AG04450 (cell line): ENCODE measurements at regions not wholly inside any gene's neighbourhood (a gene's known extent, or its start where the extent isn't known, plus 50 kb on each side); places are given as distances from the start of the nearest gene placed in this dataset. TPM values are rescaled to one million over a fixed set of nuclear protein-coding genes. Genes with fewer than 3 reads are reported as not detected.

ENCODE experiments used
- CTCF ChIA-PET: fragments of 300-600, 350-600 bp; formaldehyde crosslinking; extraction: SDS; loops from one replicate; lab custom pipeline; 2022; ENCODE audit warnings: antibody characterized with exemption, inconsistent platforms; lab: Charles Lee
- POLR2A ChIA-PET: fragments of 350-600 bp; formaldehyde crosslinking; extraction: SDS; loops from one replicate; lab custom pipeline; 2021; ENCODE audit warnings: antibody characterized with exemption, inconsistent platforms; lab: Yijun Ruan, JAX
- DNase-seq: peaks from one replicate; pipeline ENCODE4 v3.0.0-alpha.2; 2011; ENCODE audit warnings: low read depth, low spot score
- H3K27ac ChIP-seq: one replicate; pipeline ENCODE4 v1.5.1; 2012; ENCODE audit warnings: low read depth, low read length, control low read depth
- H3K27me3 ChIP-seq: one replicate; pipeline ENCODE4 v1.6.0; 2012; ENCODE audit warnings: low read length; ENCODE audit not compliant: control insufficient read depth, insufficient read depth
- H3K4me3 ChIP-seq: 2 replicates; pipeline ENCODE4 v1.5.1; 2011; ENCODE audit warnings: mild to moderate bottlenecking, low read depth, low read length, control low read depth
- H3K9me3 ChIP-seq: 2 replicates; pipeline ENCODE4 v1.5.1; 2012; ENCODE audit warnings: low read length; ENCODE audit not compliant: control insufficient read depth, insufficient read depth
- small RNA-seq: library from RNA; depleted of rRNA; stranded (forward); fragments of <200 nt; gene quantifications from one replicate; pipeline ENCODE3, GENCODE V24; 2012; ENCODE audit warnings: low read depth; ENCODE audit not compliant: insufficient read length
- TF ChIP-seq, protein P1 (sequence below): IDR thresholded peaks from 2 replicates; pipeline ENCODE4 v1.5.1; 2011; ENCODE audit warnings: low read depth, low read length, control low read depth, inconsistent platforms

DNA sequence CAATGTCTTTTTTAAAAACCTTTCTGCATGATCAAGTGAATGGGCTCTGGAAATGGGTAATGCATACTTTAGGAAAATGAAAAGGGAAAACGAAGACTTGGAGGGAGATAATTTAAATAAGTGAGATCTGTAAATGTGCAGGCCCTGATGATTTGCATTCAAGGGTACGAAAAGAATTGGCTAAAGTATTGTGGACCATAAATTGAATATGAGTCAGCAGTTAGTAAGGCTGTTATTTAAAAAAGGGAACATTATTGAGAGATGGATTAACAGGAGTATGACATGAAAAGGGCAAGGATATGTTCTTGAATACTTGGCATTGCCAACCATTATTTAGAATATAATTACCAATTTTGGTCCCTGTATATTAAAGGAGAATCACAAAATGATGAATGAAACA is 125.5 kb downstream of the GPAT3 start:
- ChIA-PET POLR2A (no interaction called here), CTCF (no interaction called here)
- H3K4me3 ChIP-seq, result no peak overlapping the region
- TF ChIP-seq, protein P1, sequence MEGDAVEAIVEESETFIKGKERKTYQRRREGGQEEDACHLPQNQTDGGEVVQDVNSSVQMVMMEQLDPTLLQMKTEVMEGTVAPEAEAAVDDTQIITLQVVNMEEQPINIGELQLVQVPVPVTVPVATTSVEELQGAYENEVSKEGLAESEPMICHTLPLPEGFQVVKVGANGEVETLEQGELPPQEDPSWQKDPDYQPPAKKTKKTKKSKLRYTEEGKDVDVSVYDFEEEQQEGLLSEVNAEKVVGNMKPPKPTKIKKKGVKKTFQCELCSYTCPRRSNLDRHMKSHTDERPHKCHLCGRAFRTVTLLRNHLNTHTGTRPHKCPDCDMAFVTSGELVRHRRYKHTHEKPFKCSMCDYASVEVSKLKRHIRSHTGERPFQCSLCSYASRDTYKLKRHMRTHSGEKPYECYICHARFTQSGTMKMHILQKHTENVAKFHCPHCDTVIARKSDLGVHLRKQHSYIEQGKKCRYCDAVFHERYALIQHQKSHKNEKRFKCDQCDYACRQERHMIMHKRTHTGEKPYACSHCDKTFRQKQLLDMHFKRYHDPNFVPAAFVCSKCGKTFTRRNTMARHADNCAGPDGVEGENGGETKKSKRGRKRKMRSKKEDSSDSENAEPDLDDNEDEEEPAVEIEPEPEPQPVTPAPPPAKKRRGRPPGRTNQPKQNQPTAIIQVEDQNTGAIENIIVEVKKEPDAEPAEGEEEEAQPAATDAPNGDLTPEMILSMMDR, result no peak
- H3K27ac ChIP-seq, result no peak overlapping the region
- H3K9me3 ChIP-seq, result no peaks in the 10 kb centered on the region
- DNase-seq, result no peak
- peaks cover under 1% of the 10 kb centered on the region for H3K27me3 ChIP-seq

DNA sequence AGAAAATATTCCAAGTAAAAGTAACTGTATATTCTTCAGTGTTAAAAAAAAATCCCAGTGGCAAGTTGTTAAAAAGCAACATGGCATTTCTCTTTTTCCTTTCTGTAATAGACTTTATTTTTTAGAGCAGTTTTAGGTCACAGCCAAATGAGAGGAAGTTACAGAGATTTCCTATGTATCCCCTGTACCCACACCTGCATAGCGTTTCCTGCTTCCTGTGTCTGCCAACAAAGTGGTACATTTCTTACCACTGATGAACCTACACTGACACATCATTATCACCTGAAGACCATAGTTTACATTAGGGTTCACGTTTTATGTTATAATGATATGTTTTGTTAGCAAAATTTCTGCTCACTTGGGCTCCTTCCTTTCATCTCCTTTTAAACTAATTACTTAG is 124.7 kb downstream of the GPAT3 start:
- DNase-seq, result no peak
- no peak overlapping the region for H3K27ac ChIP-seq
- no peak overlapping the region for H3K4me3 ChIP-seq
- ChIA-PET CTCF (no interaction called here), POLR2A (no interaction called here)
- no peaks in the 10 kb centered on the region for H3K27me3 ChIP-seq
- no peaks in the 10 kb centered on the region for H3K9me3 ChIP-seq
- TF ChIP-seq, protein P1, result no peak

DNA sequence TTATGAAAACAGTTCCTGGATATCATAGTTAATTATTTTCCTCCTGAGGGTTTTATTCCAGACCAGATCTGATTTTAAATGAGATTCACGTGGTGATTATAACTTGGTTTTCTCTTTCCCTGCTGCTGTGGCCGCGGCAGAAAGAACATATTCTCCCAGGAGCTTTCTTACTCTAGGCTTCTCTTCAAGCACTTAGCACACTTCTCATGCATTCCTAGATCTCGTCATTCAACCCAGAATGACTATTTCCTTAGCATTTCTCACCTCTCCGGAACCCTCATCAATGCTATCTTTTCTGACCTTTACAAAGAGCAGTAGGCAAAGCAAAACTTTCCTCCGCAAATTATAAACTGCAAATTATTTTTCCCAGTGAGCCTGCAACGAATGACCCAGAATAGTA is 122.9 kb downstream of the GPAT3 start:
- Histone ChIP-seq H3K9me3 (no peaks in the 10 kb centered on the region), H3K27me3 (peaks cover 3% of the 10 kb centered on the region), H3K27ac (no peak overlapping the region), H3K4me3 (no peak overlapping the region)
- TF ChIP-seq, protein P1, result no peak
- ChIA-PET CTCF (interaction anchor here (0.5 to 2.2 kb wide), 2 partner anchors 14 to 167 kb away, joined by 3 to 7 read pairs; no protein-coding TSS in a partner anchor), POLR2A (no interaction called here)
- DNase-seq, result no peak

DNA sequence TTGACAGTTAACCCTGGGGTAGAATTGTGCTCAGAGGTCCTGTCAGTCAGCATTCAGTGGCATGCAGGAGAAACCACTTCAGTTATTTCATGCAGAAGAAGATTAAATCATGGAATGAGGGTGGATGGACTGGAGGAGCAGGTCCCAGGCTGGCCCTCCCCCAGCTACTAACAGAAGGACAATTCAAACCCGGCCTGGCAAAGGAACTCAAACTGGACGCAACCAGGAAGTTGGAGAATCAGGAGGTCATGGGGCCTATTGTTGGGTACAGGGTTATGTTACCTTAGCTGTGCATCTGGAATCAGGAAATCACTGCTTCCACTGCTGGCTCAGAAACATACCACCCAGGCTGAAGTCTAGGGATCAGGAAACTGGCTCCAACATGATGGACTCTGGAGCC is 121.4 kb downstream of the GPAT3 start:
- TF ChIP-seq, protein P1, result no peak
- Histone ChIP-seq H3K27ac (no peak overlapping the region), H3K27me3 (peaks cover 3% of the 10 kb centered on the region), H3K4me3 (no peak overlapping the region), H3K9me3 (no peaks in the 10 kb centered on the region)
- ChIA-PET CTCF (interaction anchor here (2.2 kb wide), 1 partner anchor 12 kb away, joined by 7 read pairs; no protein-coding TSS in a partner anchor), POLR2A (no interaction called here)
- DNase-seq, result no peak

Small RNA genes in the stretch of these regions (small RNA-seq; reads per million reads assigned to genes)
- gene RNU6-774P, result not detected
